ENCODE measurements at regions not wholly inside any gene's neighbourhood (a gene's known extent, or its start where the extent isn't known, plus 50 kb on each side); places are given as distances from the start of the nearest gene placed in this dataset.

DNA sequence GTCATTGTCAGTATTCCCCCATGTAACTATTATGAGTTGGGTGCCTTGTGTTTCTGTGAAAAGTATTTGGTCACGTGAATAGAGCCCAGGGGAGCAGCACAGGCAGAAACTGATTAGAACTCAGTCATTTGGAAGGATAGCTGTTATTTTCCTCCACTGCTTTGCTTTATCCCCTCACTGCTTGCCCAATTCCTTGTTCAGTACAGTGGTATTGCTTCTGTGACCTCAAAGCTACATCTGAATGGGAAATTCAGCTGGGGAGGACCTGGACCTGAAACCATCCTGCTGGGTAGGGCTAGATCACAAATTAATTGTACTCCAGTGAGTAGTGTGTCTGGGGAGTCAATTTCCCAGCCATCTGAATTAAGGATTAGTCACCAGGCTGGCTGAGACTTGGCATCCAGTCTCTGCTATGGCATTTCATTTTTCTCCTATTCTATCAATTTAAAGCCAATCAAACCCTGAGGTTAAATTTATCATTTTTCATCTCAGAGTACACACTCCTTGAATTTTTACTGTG lies 1231.6 kb upstream of the GYPC start:
- no peak for DNase-seq (ENCODE audit: low read depth)
- no peak for TF ChIP-seq MYC (IDR thresholded peaks at IDR 0.05; ENCODE audit: low read depth, low read length)
- TF ChIP-seq, protein P1, sequence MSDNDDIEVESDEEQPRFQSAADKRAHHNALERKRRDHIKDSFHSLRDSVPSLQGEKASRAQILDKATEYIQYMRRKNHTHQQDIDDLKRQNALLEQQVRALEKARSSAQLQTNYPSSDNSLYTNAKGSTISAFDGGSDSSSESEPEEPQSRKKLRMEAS (IDR thresholded peaks at IDR 0.05; ENCODE audit: low read depth, low read length), result no peak
- no peak for TF ChIP-seq POLR2A (IDR thresholded peaks at IDR 0.05; ENCODE audit: extremely low read depth, insufficient read length)
- TF ChIP-seq, protein P2, sequence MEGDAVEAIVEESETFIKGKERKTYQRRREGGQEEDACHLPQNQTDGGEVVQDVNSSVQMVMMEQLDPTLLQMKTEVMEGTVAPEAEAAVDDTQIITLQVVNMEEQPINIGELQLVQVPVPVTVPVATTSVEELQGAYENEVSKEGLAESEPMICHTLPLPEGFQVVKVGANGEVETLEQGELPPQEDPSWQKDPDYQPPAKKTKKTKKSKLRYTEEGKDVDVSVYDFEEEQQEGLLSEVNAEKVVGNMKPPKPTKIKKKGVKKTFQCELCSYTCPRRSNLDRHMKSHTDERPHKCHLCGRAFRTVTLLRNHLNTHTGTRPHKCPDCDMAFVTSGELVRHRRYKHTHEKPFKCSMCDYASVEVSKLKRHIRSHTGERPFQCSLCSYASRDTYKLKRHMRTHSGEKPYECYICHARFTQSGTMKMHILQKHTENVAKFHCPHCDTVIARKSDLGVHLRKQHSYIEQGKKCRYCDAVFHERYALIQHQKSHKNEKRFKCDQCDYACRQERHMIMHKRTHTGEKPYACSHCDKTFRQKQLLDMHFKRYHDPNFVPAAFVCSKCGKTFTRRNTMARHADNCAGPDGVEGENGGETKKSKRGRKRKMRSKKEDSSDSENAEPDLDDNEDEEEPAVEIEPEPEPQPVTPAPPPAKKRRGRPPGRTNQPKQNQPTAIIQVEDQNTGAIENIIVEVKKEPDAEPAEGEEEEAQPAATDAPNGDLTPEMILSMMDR (IDR thresholded peaks at IDR 0.05; ENCODE audit: low read depth, low read length), result no peak
- H3K4me3 ChIP-seq (ENCODE audit: low read depth, low read length), result no peak overlapping the region

- TF ChIP-seq, protein P2 (IDR thresholded peaks at IDR 0.05; ENCODE audit: low read depth, low read length), result no peak
- TF ChIP-seq POLR2A (IDR thresholded peaks at IDR 0.05; ENCODE audit: extremely low read depth, insufficient read length), result no peak
- TF ChIP-seq, protein P1 (IDR thresholded peaks at IDR 0.05; ENCODE audit: low read depth, low read length), result no peak
- no peak for TF ChIP-seq MYC (IDR thresholded peaks at IDR 0.05; ENCODE audit: low read depth, low read length)
- no peak overlapping the region for H3K4me3 ChIP-seq (ENCODE audit: low read depth, low read length)
- DNase-seq (ENCODE audit: low read depth), result no peak
These were observed 1228.1 kb upstream of the GYPC start for GRCh38 chr2:125427721-125428315.

DNA sequence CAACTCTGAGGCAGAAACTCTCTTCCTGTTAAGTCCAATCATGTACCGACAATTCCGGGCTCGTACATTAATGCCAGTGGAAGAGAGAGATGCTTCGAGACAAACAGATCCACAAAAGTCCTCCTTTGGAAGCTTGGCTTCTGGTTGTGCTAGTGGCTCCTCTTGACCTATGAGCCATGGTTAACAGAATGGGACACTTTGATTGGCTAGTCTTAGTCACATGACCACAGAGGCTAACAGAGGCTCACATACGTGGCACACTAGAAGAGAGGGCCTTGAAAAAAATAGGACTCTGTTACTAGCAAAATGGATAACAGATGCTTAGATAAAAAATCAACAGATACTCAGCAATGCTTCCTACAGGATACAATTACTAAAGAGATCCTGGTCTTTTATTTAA lies 1211.9 kb upstream of the GYPC start:
- no peak for DNase-seq (ENCODE audit: low read depth)
- H3K4me3 ChIP-seq (ENCODE audit: low read depth, low read length), result no peak overlapping the region
- TF ChIP-seq, protein P1 (IDR thresholded peaks at IDR 0.05; ENCODE audit: low read depth, low read length), result no peak
- no peak for TF ChIP-seq POLR2A (IDR thresholded peaks at IDR 0.05; ENCODE audit: extremely low read depth, insufficient read length)
- TF ChIP-seq MYC (IDR thresholded peaks at IDR 0.05; ENCODE audit: low read depth, low read length), result no peak
- TF ChIP-seq, protein P2 (IDR thresholded peaks at IDR 0.05; ENCODE audit: low read depth, low read length), result no peak

DNA sequence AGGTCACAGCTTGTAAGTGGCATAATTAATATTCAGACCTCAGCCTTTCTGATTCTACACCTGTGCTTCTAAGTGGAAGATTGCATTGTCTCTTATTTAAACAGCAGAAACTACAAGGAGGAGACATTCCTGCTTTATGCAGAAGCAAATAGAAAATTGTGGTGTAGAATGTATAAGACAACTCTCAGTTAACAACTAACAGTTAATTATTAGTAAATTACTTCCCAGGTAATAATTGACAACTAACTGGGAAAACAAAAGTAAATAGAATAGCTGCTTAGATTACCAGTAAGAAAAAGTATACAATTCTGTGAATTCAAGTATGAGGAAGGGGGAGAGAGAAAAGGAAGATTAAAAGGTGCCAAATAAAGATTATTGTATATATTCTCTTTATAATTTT lies 1210.5 kb upstream of the GYPC start:
- no peak for DNase-seq (ENCODE audit: low read depth)
- TF ChIP-seq, protein P1 (IDR thresholded peaks at IDR 0.05; ENCODE audit: low read depth, low read length), result no peak
- TF ChIP-seq, protein P2 (IDR thresholded peaks at IDR 0.05; ENCODE audit: low read depth, low read length), result no peak
- no peak for TF ChIP-seq MYC (IDR thresholded peaks at IDR 0.05; ENCODE audit: low read depth, low read length)
- TF ChIP-seq POLR2A (IDR thresholded peaks at IDR 0.05; ENCODE audit: extremely low read depth, insufficient read length), result no peak
- no peak overlapping the region for H3K4me3 ChIP-seq (ENCODE audit: low read depth, low read length)

GRCh38 chr2:125450092-125450491 lies 1205.9 kb upstream of the GYPC start:
- no peak overlapping the region for H3K4me3 ChIP-seq (ENCODE audit: low read depth, low read length)
- TF ChIP-seq MYC (IDR thresholded peaks at IDR 0.05; ENCODE audit: low read depth, low read length) (no peak), POLR2A (IDR thresholded peaks at IDR 0.05; ENCODE audit: extremely low read depth, insufficient read length) (no peak)
- TF ChIP-seq, protein P2 (IDR thresholded peaks at IDR 0.05; ENCODE audit: low read depth, low read length), result no peak
- TF ChIP-seq, protein P1 (IDR thresholded peaks at IDR 0.05; ENCODE audit: low read depth, low read length), result no peak
- no peak for DNase-seq (ENCODE audit: low read depth)

Measured in NB4 (cell line).